ENCODE measurements at regions not wholly inside any gene's neighbourhood (a gene's known extent, or its start where the extent isn't known, plus 50 kb on each side); places are given as distances from the start of the nearest gene placed in this dataset.

DNA sequence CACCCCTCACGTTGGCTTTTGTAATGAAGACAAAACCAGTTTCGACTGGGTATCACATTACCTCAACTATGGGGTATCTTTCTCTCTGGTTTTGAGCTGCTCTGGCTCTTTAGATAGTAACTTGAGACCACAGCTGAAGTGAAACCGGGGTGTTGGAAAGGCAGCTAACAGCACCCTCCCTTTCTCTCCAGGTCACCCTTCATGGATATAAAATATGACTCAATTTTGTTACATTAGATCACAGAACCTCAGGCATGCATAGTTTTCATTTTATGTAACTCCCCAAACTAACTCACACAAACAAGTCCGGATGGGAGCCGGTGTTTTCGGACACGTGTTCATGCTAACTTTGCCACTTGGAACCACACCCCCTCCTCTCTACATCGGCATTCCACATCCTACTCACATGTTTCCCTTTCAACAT lies 90.7 kb downstream of the NR2F2 start:
- Histone ChIP-seq H3K4me1 (peaks cover 12% of the 10 kb centered on the region), H3K9me3 (no peaks in the 10 kb centered on the region), H3K36me3 (no peaks in the 10 kb centered on the region), H3K27me3 (ENCODE audit: low read depth) (peaks cover 86% of the 10 kb centered on the region), H3K4me3 (no peak overlapping the region), H3K27ac (no peak overlapping the region)
- DNase-seq: no peak
- intact Hi-C loops (cut with DNase I): no loop called here
- TF ChIP-seq, protein P1, sequence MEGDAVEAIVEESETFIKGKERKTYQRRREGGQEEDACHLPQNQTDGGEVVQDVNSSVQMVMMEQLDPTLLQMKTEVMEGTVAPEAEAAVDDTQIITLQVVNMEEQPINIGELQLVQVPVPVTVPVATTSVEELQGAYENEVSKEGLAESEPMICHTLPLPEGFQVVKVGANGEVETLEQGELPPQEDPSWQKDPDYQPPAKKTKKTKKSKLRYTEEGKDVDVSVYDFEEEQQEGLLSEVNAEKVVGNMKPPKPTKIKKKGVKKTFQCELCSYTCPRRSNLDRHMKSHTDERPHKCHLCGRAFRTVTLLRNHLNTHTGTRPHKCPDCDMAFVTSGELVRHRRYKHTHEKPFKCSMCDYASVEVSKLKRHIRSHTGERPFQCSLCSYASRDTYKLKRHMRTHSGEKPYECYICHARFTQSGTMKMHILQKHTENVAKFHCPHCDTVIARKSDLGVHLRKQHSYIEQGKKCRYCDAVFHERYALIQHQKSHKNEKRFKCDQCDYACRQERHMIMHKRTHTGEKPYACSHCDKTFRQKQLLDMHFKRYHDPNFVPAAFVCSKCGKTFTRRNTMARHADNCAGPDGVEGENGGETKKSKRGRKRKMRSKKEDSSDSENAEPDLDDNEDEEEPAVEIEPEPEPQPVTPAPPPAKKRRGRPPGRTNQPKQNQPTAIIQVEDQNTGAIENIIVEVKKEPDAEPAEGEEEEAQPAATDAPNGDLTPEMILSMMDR (IDR thresholded peaks at IDR 0.05): no peak
- ATAC-seq: no peak

DNA sequence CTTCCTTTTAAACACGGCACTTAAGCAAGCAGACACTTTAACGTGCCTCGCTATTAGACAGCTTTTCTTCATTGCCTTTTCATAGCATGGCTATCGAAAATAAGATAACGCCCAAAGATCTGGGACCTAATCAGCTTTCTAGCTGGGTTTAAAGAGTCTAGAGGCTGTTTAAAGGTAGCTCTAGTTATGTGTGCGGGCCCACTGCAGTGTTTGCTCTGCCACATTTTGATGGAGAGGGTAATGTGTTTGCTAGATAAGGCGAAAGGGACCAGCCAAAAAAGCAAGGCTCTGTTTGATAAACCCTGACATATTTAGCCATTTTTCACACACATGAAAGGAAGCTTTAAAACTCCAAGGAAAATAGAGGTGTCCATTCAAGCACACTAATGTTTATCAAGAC lies 91.6 kb downstream of the NR2F2 start:
- H3K4me3 ChIP-seq: no peak overlapping the region
- no peak for ATAC-seq
- peaks cover 76% of the 10 kb centered on the region for H3K27me3 ChIP-seq (ENCODE audit: low read depth)
- intact Hi-C loops (cut with DNase I): no loop called here
- no peaks in the 10 kb centered on the region for H3K36me3 ChIP-seq
- H3K27ac ChIP-seq: no peak overlapping the region
- TF ChIP-seq, protein P1 (IDR thresholded peaks at IDR 0.05): no peak
- peaks cover 3% of the 10 kb centered on the region for H3K4me1 ChIP-seq
- no peaks in the 10 kb centered on the region for H3K9me3 ChIP-seq
- DNase-seq: no peak

DNA sequence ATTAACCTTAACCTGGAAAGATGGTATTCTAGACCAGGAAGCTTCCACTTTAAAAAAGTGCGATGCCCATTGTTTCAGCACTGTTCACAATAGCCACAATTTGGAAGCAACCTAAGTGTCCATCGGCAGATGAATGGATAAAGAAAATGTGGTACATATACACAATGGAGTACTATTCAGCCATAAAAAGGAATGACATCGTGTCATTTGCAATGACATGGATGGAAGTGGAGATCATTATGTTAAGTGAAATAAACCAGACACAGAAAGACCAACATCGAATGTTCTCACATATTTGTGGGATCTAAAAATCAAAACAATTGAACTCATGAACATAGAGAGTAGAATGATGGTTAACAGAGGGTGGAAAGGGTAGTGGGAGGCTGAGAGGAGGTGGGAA lies 94.2 kb downstream of the NR2F2 start:
- no peak for ATAC-seq
- TF ChIP-seq, protein P1 (IDR thresholded peaks at IDR 0.05): no peak

DNA sequence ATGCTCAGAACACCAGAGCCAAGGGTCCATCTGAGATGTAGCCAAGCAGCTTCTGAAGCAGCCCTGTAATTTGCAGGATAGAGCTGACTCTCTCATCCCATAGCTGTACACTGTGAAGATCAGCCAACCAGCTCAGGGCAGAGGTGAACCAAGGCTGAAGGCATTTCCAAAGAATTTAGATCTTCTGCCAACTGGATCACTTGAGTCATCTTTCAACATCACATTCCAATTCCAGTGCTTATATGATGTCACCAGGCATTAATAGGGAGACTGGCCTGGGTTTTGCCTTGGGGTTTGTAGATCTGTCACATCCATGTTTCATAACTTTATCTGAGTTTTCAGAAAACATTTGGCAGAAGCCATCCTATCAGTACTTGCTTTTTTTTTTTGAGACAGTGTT lies 98.2 kb downstream of the NR2F2 start:
- no peak for DNase-seq
- peak; percentile 67 to 71 for ATAC-seq
- Histone ChIP-seq H3K9me3 (no peaks in the 10 kb centered on the region), H3K36me3 (no peaks in the 10 kb centered on the region), H3K27ac (no peak overlapping the region), H3K4me1 (no peaks in the 10 kb centered on the region), H3K4me3 (no peak overlapping the region), H3K27me3 (ENCODE audit: low read depth) (peaks cover 10% of the 10 kb centered on the region)
- intact Hi-C loops (cut with DNase I): no loop called here
- TF ChIP-seq, protein P1 (IDR thresholded peaks at IDR 0.05): no peak

More for the DNA sequence above, 94.2 kb downstream of the NR2F2 start:
- intact Hi-C loops (cut with DNase I): no loop called here
- H3K9me3 ChIP-seq: no peaks in the 10 kb centered on the region
- no peak overlapping the region for H3K27ac ChIP-seq
- peaks cover 51% of the 10 kb centered on the region for H3K27me3 ChIP-seq (ENCODE audit: low read depth)
- no peak overlapping the region for H3K4me3 ChIP-seq
- no peaks in the 10 kb centered on the region for H3K36me3 ChIP-seq
- no peak for DNase-seq
- H3K4me1 ChIP-seq: no peaks in the 10 kb centered on the region

DNA sequence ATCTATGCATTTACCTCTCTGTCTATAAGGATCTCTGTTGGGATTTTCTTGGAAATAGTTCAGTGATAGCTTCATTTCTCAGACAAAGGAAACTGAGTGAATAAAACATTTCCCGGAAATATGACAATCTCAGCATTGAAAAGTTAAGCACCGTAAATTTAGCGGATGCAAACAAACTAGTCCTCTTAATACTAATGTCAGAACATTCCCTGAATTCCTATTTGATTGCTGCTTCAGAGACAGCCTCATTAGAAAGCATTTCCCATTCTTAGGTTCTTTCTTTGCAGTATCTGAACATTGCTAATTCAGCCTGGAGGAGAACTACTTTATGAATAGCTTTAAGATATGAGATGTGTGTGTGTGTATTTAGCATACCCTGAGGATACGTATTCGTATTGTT lies 101.3 kb downstream of the NR2F2 start:
- Histone ChIP-seq H3K4me3 (no peak overlapping the region), H3K27me3 (ENCODE audit: low read depth) (no peaks in the 10 kb centered on the region), H3K27ac (no peak overlapping the region), H3K9me3 (no peaks in the 10 kb centered on the region), H3K4me1 (no peaks in the 10 kb centered on the region), H3K36me3 (no peaks in the 10 kb centered on the region)
- TF ChIP-seq, protein P1 (IDR thresholded peaks at IDR 0.05): no peak
- intact Hi-C loops (cut with DNase I): no loop called here
- DNase-seq (no peak), ATAC-seq (no peak)

DNA sequence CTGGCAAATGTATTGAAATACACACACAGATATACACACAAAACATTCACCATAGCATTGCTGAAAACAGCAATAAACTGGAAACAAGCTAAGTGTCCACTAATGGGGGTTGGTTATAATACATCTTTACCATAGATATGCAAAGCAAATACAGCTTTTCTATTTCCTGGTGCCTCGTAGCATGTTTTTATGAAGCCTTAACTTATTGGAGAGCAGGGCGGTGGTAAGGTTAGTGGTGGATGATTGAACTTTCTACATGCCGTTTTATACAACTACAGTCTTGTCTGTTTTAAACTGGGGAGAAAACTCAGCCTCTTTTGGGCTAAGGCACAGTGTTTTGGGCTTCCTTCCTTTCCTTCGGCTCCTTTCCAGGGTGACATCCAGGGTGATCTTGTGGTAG lies 104.5 kb downstream of the NR2F2 start:
- no peak for DNase-seq
- Histone ChIP-seq H3K27me3 (ENCODE audit: low read depth) (no peaks in the 10 kb centered on the region), H3K4me1 (no peaks in the 10 kb centered on the region), H3K4me3 (no peak overlapping the region), H3K36me3 (no peaks in the 10 kb centered on the region), H3K27ac (no peak overlapping the region), H3K9me3 (no peaks in the 10 kb centered on the region)
- TF ChIP-seq, protein P1 (IDR thresholded peaks at IDR 0.05): no peak
- no peak for ATAC-seq
- intact Hi-C loops (cut with DNase I): no loop called here
